Ascending aorta (tissue), 2 donors: ENCODE measurements at regions not wholly inside any gene's neighbourhood (a gene's known extent, or its start where the extent isn't known, plus 50 kb on each side); places are given as distances from the start of the nearest gene placed in this dataset.
"Not testable (repeated sequence)": the region's sequence is repeated elsewhere in the genome, so short reads cannot be mapped to it uniquely, and the experiment has no call there.

Source experiments
- DNase-seq, 2 donors: peaks; one replicate each; pipeline ENCODE4 v3.0.0-alpha.2; 2019; ENCODE audit warnings: low spot score in 2 of 2
- H3K27ac ChIP-seq, 2 donors: fragments of 200-600 bp; sonication (generic); one replicate each; pipeline ENCODE4 v1.5.1; 2016 to 2017; ENCODE audit warnings: mild to moderate bottlenecking in 1 of 2
- H3K27me3 ChIP-seq: fragments of 200-600 bp; sonication (generic); one replicate; pipeline ENCODE4 v1.5.1; 2017
- H3K36me3 ChIP-seq, 2 donors: fragments of 200-600 bp; sonication (generic); one replicate each; pipeline ENCODE4 v1.5.1; 2016
- H3K4me1 ChIP-seq, 2 donors: fragments of 200-600 bp; sonication (generic); one replicate each; pipeline ENCODE4 v1.5.1; 2016 to 2017; ENCODE audit warnings: mild to moderate bottlenecking in 1 of 2
- H3K4me3 ChIP-seq, 2 donors: fragments of 200-600 bp; sonication (generic); one replicate each; pipeline ENCODE4 v1.5.1; 2016 to 2017; ENCODE audit warnings: mild to moderate bottlenecking in 1 of 2
- H3K9me3 ChIP-seq, 2 donors: fragments of 200-600 bp; sonication (generic); one replicate each; pipeline ENCODE4 v1.5.1; 2016
- intact Hi-C: fragments of 100-400 bp; cut with DNase I; formaldehyde crosslinking; loops from one replicate; pipeline ENCODE4 v1.15.1; 2023
- TF ChIP-seq, protein P1 (sequence below), 3 experiments: fragments of 200-600 bp in 2 of 3; fragments of 450-650 bp in 1 of 3; sonication (generic) in 2 of 3; IDR thresholded peaks; one replicate each; pipeline ENCODE4 v1.5.1; 2016 to 2019; ENCODE audit warnings: antibody characterized with exemption in 3 of 3, mild to moderate bottlenecking in 1 of 3, moderate library complexity in 1 of 3

DNA sequence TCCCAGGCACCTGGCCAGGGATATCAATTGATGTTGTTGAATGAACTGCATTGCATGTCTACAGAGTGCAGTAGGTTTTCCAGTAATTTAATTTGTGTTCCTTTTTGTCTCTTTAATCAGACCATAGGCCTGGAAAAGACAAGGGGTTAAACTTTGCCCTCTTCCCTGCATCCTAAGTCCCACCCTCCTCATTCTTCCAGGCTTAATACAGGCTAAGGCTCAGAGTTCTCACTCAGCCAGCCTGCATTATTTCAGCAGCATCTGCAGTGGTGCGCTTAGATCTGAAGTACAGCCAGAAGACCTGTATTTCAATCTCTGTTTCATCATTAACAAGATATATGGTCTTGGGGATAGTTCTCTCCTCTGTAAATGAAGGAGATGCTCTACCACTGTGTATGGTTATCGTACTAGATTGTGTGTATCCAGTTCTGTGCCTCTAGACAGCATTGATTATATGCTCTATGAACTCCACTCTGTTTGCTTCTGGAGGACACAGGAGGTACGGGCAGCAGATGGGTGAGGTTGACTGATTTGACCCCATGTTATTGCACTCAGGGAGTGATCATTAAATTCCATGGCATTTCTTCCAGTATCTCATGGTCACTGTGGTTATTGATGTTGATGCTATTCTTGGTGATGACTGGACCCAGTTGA is 286.1 kb downstream of the RPS6KC1 start:
- TF ChIP-seq, protein P1, sequence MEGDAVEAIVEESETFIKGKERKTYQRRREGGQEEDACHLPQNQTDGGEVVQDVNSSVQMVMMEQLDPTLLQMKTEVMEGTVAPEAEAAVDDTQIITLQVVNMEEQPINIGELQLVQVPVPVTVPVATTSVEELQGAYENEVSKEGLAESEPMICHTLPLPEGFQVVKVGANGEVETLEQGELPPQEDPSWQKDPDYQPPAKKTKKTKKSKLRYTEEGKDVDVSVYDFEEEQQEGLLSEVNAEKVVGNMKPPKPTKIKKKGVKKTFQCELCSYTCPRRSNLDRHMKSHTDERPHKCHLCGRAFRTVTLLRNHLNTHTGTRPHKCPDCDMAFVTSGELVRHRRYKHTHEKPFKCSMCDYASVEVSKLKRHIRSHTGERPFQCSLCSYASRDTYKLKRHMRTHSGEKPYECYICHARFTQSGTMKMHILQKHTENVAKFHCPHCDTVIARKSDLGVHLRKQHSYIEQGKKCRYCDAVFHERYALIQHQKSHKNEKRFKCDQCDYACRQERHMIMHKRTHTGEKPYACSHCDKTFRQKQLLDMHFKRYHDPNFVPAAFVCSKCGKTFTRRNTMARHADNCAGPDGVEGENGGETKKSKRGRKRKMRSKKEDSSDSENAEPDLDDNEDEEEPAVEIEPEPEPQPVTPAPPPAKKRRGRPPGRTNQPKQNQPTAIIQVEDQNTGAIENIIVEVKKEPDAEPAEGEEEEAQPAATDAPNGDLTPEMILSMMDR (IDR thresholded peaks at IDR 0.05) = no peak
- DNase-seq = no peak
- Histone ChIP-seq H3K27me3 (no peaks in the 10 kb centered on the region), H3K4me1 (no peaks in the 10 kb centered on the region), H3K9me3 (no peaks in the 10 kb centered on the region), H3K4me3 (no peak overlapping the region), H3K36me3 (no peaks in the 10 kb centered on the region), H3K27ac (no peak overlapping the region)
- intact Hi-C loops = no loop called here

DNA sequence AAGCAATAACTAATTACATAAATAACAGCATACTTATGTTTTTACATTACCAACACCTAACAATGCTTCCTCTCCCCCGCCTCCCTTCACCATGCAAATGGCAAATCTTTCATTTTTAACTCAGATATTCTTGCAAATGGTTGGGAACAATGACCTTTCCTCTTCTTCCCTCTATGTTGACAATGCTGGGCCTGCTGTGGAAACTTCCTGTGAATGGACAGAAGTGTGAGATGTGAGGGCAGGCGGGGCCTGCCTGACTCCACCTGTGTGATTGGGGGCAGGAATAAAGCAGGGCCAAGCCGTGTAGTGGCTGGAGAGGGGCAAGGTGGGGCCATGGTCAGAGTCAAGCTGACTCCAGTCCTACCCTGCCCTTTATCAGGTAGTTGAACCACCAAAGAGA is 289.6 kb downstream of the RPS6KC1 start:
- no peak overlapping the region for H3K27ac ChIP-seq
- no peak for DNase-seq
- H3K4me3 ChIP-seq = no peak overlapping the region
- H3K27me3 ChIP-seq = no peaks in the 10 kb centered on the region
- TF ChIP-seq, protein P1 (IDR thresholded peaks at IDR 0.05) = no peak
- H3K4me1 ChIP-seq = no peaks in the 10 kb centered on the region
- intact Hi-C loops = no loop called here
- no peaks in the 10 kb centered on the region for H3K36me3 ChIP-seq
- no peaks in the 10 kb centered on the region for H3K9me3 ChIP-seq

DNA sequence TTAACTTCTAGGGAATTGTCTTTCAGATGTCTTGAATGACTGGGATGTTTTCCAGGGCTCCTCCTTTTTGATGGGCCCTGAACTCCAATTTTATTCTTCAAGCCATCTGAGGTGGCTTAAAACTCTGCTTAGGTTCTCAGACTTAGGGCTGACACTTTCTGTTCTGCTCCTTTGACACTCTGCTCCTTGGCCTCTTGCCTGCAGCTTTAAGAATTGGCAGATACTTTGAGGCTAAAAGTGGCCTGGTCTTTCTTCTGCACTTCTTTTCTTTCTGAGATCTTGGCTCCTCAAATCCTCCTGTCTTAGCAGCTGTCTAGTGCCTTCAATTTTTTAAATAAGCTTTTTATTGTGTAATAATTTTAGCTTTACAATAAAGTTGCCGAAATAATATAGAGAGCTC is 294.6 kb downstream of the RPS6KC1 start:
- Histone ChIP-seq H3K9me3 (no peaks in the 10 kb centered on the region), H3K4me1 (no peaks in the 10 kb centered on the region)
- TF ChIP-seq, protein P1 (IDR thresholded peaks at IDR 0.05) = no peak

DNA sequence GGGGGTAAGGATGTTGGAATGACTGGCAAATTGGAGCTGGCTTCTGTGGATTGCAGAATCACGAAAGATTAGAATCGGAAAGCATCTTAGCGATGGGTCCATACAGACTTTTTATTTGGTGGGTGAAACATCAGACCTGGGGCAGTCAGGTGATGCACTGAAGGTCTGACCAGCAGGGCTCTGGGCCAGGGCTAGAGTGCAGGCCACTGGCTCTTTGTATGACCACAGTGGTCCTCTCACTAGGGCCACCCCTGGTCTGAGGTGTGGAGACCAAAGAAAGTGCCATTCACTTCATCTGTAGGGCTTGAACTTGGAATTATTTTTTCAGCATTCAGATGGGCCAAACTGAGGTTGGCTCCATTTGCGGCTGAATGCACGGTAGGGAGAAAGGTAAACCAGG is 306.4 kb downstream of the RPS6KC1 start:
- no peak overlapping the region for H3K4me3 ChIP-seq
- intact Hi-C loops = no loop called here
- no peaks in the 10 kb centered on the region for H3K9me3 ChIP-seq
- DNase-seq = no peak
- no peaks in the 10 kb centered on the region for H3K4me1 ChIP-seq
- H3K36me3 ChIP-seq = no peaks in the 10 kb centered on the region
- H3K27ac ChIP-seq = no peak overlapping the region
- no peaks in the 10 kb centered on the region for H3K27me3 ChIP-seq
- TF ChIP-seq, protein P1 (IDR thresholded peaks at IDR 0.05) = no peak

More for the DNA sequence above, 294.6 kb downstream of the RPS6KC1 start:
- intact Hi-C loops = no loop called here
- H3K36me3 ChIP-seq = no peaks in the 10 kb centered on the region
- no peak overlapping the region for H3K4me3 ChIP-seq
- no peak overlapping the region for H3K27ac ChIP-seq
- no peak for DNase-seq
- no peaks in the 10 kb centered on the region for H3K27me3 ChIP-seq

DNA sequence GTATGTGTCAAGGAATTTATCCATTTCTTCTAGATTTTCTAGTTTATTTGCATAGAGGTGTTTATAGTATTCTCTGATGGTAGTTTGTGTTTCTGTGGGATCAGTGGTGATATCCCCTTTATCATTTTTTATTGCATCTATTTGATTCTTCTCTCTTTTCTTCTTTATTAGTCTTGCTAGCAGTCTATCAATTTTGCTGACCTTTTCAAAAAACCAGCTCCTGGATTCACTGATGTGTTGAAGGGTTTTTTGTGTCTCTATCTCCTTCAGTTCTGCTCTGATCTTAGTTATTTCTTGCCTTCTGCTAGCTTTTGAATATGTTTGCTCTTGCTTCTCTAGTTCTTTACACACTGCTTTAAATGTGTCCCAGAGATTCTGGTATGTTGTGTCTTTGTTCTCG is 307.3 kb downstream of the RPS6KC1 start:
- H3K9me3 ChIP-seq, H3K4me1 ChIP-seq, H3K27me3 ChIP-seq, H3K27ac ChIP-seq, H3K4me3 ChIP-seq, H3K36me3 ChIP-seq, DNase-seq, intact Hi-C loops: not testable (repeated sequence)

DNA sequence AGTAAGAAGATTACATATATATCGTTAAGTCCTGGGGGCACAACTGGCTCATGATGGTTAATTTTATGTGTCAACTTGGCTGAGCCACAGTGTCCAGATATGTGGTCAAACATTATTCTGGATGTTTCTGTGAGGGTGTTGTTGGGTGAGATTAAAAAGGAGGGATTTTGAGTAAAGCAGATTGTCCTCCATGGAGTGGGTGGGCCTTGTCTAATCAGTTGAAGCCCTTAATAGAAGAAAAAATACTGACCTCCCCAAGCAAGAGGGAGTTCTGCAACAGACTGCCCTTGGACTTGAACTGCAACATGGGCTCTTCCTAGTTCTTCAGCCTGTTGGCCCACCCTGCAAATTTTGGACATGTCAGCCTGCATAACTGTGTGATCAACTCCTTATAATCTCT is 311.6 kb downstream of the RPS6KC1 start:
- intact Hi-C loops = no loop called here
- no peak for DNase-seq
- Histone ChIP-seq H3K9me3 (no peaks in the 10 kb centered on the region), H3K4me3 (no peak overlapping the region), H3K27me3 (no peaks in the 10 kb centered on the region), H3K36me3 (no peaks in the 10 kb centered on the region), H3K27ac (no peak overlapping the region), H3K4me1 (no peaks in the 10 kb centered on the region)
- TF ChIP-seq, protein P1 (IDR thresholded peaks at IDR 0.05) = no peak
